HG03139 (cell line): ENCODE measurements at regions not wholly inside any gene's neighbourhood (a gene's known extent, or its start where the extent isn't known, plus 50 kb on each side); places are given as distances from the start of the nearest gene placed in this dataset.

Source experiments
- ATAC-seq: cut with Tn5 transposase; IDR thresholded peaks from one replicate; pipeline ENCODE4 v1.9.1; 2021; ENCODE audit not compliant: unreplicated experiment

DNA sequence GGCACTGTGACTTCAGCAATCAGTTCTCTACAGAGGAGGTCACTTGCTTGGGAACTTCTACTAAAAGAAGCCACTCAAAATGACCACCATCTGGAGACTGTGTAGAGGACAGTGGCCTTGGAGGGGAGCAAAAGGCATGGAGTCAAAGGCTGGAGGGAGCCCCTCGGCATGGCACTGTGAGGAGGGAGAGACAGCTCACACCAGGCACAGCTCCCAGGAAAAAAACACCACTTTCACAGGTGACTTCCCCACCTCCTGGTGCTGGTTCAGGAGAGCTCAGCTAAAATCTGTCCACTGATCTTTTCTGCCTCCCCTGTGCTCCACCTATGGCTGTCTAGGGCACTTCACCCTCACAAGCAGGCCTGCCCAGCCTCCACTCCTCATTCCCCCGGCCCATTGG lies 649.4 kb upstream of the MGMT start:
- ATAC-seq, result no peak

- ATAC-seq, result no peak
These were observed 646.4 kb upstream of the MGMT start for GRCh38 chr10:128820663-128821062.

GRCh38 chr10:128823201-128823600 lies 643.8 kb upstream of the MGMT start:
- no peak for ATAC-seq

GRCh38 chr10:128825626-128826025 lies 641.4 kb upstream of the MGMT start:
- ATAC-seq, result no peak

DNA sequence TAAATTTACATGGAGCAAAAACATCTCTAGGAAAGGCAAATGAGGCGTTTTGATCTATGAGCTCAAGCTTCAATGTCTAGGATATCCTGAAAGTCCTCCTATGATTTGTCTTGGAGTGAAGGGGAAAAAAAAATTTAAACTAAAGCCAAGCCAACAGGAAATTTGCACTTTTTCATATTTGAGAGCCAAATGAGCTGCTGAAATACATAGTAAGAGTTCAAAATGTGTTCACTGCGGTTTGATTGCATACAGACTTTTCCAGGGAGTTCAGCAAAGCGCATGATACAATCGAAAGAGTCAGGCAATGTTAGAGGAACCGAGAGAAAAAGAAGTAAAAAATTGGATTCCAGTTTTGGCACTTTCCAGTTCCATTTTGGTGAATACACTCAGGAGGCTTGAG lies 633.4 kb upstream of the MGMT start:
- no peak for ATAC-seq

- ATAC-seq, result no peak
These were observed 631.7 kb upstream of the MGMT start for GRCh38 chr10:128835361-128835760.

DNA sequence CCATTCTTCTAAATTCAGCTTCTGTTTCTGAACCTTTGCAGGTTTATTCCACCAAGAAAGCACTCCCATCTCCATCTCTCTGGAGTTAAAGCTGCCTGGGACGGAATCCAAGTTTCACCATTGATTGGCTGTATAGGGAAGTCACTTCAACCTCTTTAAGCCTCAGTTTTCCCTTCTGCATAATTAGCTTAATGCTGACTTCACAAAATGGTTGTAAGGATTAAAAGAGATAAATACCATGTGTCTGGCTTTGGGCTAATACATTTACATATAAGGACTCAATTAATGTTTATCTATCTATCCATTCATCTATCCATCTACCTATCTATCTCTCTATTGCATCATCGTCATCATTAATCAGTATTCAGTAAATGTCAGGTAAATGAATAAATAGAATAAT lies 629.6 kb upstream of the MGMT start:
- no peak for ATAC-seq

DNA sequence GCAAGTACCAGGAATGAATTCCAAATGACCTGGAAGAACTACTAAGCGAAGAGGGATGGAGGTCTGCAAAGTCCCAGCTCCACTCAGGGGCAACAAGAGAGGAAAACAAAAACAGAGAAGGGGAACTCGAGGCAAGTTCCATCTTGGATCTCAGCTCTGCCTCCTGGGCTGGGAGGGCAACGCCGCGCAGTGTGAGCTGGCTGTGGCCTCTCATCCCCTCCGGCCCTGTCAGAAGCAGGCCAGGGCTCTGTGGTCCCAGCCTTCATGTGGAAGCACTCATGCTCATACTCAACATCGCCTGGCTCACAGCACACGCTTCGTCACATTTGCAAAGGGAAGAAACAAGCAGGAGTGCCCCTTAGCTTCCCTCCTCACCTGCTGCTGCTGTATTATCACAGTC lies 627.9 kb upstream of the MGMT start:
- no peak for ATAC-seq

GRCh38 chr10:128839701-128840100 lies 627.3 kb upstream of the MGMT start:
- no peak for ATAC-seq

DNA sequence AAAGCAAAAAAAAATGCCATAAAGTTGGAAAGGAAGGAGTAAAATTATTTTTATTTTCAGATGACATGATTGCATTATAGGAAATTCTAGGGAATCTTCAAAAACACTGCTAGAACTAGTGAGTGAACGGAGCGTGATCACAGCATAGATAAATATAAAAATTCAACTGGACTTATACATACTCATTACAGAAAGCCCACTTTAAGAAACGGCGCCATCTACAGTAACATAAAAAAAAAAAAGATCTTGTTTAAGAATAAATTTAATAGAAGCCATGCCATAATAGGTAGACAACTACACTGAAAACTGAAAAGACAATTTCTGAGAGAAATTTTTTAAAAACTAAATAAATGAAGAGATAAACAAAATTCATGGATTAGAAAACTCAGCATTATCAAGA lies 623.1 kb upstream of the MGMT start:
- no peak for ATAC-seq

- no peak for ATAC-seq
These were observed 620.1 kb upstream of the MGMT start for GRCh38 chr10:128846927-128847326.

DNA sequence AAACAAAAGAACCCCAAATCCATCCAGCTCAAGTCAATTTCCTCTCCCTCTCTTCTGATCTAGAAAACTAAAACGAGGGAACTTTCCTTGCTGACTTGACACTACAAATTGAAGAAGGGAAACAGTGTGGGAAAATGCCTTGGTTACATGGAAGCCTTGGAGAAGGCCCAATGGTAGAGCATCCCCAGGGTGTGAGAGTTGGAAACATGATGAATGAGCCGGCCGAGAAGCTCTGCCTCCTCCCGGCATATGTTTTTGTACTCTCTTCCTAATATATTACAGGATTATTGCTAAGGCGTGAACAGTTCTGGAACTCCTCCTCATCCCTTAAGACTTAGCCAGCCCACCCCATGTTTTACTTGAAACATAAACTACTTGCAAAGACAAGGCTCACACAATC lies 618.2 kb upstream of the MGMT start:
- no peak for ATAC-seq

DNA sequence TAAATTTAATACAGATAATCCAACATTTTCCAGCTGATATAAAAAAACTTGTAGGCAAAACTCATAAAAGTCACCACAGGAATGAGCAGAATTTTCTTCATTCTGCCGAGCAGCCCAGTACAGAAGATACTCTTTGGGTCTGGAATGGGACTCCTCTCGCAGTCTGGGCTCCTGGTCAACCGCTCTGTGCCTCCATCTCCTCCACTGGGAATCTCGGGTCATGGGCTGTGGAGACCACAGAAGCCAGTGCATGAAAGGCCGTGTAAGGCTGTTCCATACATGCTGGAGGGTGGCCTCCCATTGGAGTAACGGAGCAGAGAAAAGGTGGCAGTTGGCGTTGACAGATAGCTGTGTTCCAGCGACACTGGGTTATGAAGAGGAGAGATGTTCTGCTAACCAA lies 616.4 kb upstream of the MGMT start:
- no peak for ATAC-seq

DNA sequence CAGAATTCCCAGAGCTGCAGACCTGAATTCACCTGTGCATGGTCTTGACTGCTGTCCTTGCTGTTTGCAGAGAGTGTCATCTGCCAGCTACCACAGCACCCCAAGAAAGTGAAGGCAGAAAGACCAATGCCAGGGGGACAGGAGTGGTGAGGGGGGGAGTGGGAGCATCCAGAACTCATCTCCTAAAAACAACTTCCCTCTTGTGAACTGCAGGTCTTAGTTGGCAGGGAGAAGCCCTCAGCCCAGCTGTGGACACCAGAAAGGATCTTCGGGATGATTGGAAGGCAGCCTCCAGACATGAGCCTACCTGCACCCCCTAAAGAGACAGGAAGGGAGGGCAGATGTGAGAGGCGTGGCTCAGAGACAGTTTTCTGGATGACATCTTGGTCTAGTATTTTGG lies 615.8 kb upstream of the MGMT start:
- ATAC-seq, result no peak

GRCh38 chr10:128851726-128852125 lies 615.3 kb upstream of the MGMT start:
- ATAC-seq, result no peak

- no peak for ATAC-seq
These were observed 614.6 kb upstream of the MGMT start for GRCh38 chr10:128852449-128852848.

GRCh38 chr10:128852902-128853301 lies 614.1 kb upstream of the MGMT start:
- ATAC-seq, result no peak

DNA sequence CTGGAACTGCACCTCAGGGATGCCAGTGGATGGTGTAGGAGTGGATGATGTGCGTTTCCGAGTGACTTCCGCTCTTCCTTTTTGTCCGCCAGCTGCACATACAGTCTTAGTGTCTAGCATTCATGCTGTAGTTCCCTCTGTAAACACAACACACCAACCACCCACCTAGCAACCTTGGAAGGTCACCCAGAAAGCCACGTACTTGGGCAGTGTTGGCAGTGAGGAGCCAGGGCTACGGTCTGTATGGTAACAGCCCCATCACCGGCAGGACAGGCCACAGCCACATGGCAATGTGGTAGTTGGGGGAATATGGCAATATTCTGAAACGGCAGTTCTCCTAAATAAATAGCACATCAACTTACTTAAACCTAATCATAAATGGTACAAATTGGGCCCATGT lies 613.5 kb upstream of the MGMT start:
- ATAC-seq, result no peak

- no peak for ATAC-seq
These were observed 612.8 kb upstream of the MGMT start for GRCh38 chr10:128854204-128854603.

DNA sequence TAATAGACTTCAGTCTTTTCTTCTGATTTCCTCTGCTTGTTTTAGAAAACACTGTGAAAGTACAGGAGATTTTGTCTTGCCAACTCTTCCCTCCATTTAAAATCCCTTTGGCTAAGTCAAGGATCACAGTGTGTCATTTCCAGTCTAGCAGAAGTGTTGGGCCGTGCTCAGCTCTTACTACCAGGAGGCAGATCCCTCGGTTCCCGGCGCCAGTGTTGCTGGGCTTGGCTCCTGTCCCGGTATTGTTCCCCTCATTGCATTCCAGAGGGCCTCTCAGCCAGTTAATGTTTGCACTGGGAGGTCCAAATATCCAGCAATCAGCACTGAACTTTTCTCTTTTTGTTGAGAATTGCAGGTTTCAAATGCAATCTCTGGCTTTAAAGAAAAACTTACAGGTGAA lies 612.1 kb upstream of the MGMT start:
- ATAC-seq, result no peak

GRCh38 chr10:128855618-128856428 lies 611.2 kb upstream of the MGMT start:
- no peak for ATAC-seq

GRCh38 chr10:128859738-128860386 lies 607.2 kb upstream of the MGMT start:
- ATAC-seq, result no peak

DNA sequence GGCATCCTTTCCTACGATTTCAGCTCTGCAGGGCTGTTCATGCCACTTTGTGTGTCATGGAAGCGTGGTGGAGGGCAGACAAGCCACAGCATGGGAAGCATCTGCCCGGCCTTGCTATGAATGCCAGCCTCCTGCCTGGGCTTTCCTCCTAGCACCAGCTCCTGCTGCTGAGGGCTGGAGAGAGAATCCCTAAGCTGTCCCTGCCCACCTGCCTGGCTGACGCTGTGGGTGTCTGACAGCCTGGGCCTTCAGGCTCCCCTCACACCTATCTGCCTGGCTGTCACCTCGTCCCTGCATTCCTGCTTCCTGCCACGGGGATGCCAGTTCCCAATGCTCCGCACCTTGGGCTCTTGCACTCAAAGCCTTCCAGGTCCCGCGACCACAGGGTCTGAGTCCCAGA lies 606.5 kb upstream of the MGMT start:
- no peak for ATAC-seq
